WERI-Rb-1 (cell line): ENCODE measurements at regions not wholly inside any gene's neighbourhood (a gene's known extent, or its start where the extent isn't known, plus 50 kb on each side); places are given as distances from the start of the nearest gene placed in this dataset.

Experiments used
- DNase-seq: peaks from one replicate; pipeline ENCODE4 v3.0.0-alpha.2; 2020
- H3K27ac ChIP-seq: fragments of 250-450 bp; sonication (Bioruptor Pico); 2 replicates; pipeline ENCODE4 v1.5.1; 2020; ENCODE audit warnings: mild to moderate bottlenecking, moderate library complexity
- H3K27me3 ChIP-seq: fragments of 250-450 bp; sonication (Bioruptor Pico); 2 replicates; pipeline ENCODE4 v1.5.1; 2021; ENCODE audit warnings: mild to moderate bottlenecking, low read depth, moderate library complexity; ENCODE audit not compliant: insufficient read depth, severe bottlenecking
- H3K36me3 ChIP-seq: fragments of 250-450 bp; sonication (Bioruptor Pico); 2 replicates; pipeline ENCODE4 v1.5.1; 2020; ENCODE audit warnings: mild to moderate bottlenecking, moderate library complexity
- H3K4me3 ChIP-seq: 2 replicates; pipeline ENCODE4 v1.5.1; 2011; ENCODE audit warnings: low read depth, mild to moderate bottlenecking, control low read depth, low read length
- H3K9me3 ChIP-seq: fragments of 250-450 bp; sonication (Bioruptor Pico); 2 replicates; pipeline ENCODE4 v1.5.1; 2021; ENCODE audit warnings: mild to moderate bottlenecking, moderate library complexity; ENCODE audit not compliant: severe bottlenecking
- TF ChIP-seq, protein P1 (sequence below): IDR thresholded peaks from 2 replicates; pipeline ENCODE4 v1.5.1; 2011; ENCODE audit warnings: low read depth, mild to moderate bottlenecking, control low read depth, inconsistent platforms, low read length

DNA sequence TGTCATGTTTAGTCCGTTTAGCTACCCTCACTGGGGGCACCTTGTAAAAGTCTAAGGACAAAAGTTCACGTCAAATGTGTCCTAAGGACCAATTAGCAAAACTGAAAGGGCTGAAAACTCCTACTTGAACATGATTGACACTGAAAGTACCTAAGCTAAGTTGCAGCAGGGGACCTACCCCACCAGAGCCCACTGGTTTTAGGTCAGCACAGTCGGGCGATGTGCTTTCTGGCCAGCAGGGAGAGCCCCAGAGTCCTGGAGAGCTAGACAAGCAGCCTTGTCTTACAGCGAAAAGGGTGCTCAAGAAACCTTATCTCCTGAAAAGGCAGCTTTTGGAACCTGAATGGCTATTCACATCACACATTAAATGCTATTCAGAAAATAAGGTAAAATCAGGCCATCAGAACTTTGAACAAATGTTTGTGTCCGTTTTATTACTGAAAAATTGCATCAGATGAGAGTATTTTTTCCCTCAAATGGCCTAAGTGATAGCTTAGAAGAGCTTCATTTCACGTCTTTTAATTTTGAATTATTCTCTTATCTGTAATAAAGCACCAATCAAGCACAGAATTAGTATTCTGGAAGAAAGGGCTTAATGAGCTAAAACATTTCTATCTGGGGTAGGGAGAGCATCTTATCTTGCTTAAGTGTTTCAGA, 52.2 kb upstream of the MKI67 start:
- H3K9me3 ChIP-seq, result peaks cover 8% of the 10 kb centered on the region
- DNase-seq, result peak; percentile 59
- H3K27ac ChIP-seq, result no peak overlapping the region

DNA sequence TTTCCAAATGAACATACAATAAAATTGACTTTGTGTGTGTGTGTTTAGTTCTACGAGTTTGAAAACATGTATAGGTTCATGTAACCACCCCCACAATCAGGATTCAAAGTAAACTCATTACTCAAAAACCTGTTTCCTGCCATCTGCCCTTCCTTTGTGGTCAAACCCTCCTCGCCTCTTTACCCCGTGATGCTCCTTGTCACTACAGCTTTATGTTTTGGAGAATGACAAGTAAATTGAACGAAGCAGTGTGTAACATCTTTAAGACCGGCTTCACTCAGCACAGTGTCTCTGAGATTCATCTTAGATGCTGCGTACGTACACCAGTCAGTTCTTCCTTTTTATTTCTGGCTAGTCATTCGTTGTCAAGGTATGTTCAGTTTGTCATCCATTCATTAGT, 54.6 kb upstream of the MKI67 start:
- TF ChIP-seq, protein P1, sequence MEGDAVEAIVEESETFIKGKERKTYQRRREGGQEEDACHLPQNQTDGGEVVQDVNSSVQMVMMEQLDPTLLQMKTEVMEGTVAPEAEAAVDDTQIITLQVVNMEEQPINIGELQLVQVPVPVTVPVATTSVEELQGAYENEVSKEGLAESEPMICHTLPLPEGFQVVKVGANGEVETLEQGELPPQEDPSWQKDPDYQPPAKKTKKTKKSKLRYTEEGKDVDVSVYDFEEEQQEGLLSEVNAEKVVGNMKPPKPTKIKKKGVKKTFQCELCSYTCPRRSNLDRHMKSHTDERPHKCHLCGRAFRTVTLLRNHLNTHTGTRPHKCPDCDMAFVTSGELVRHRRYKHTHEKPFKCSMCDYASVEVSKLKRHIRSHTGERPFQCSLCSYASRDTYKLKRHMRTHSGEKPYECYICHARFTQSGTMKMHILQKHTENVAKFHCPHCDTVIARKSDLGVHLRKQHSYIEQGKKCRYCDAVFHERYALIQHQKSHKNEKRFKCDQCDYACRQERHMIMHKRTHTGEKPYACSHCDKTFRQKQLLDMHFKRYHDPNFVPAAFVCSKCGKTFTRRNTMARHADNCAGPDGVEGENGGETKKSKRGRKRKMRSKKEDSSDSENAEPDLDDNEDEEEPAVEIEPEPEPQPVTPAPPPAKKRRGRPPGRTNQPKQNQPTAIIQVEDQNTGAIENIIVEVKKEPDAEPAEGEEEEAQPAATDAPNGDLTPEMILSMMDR, result no peak
- H3K4me3 ChIP-seq, result no peak overlapping the region
- no peak overlapping the region for H3K27ac ChIP-seq
- no peaks in the 10 kb centered on the region for H3K9me3 ChIP-seq
- H3K27me3 ChIP-seq, result peaks cover 7% of the 10 kb centered on the region
- no peak for DNase-seq
- no peaks in the 10 kb centered on the region for H3K36me3 ChIP-seq

More for the DNA sequence above, 52.2 kb upstream of the MKI67 start:
- TF ChIP-seq, protein P1, result peak; percentile 72
- Histone ChIP-seq H3K36me3 (no peaks in the 10 kb centered on the region), H3K4me3 (no peak overlapping the region), H3K27me3 (no peaks in the 10 kb centered on the region)

DNA sequence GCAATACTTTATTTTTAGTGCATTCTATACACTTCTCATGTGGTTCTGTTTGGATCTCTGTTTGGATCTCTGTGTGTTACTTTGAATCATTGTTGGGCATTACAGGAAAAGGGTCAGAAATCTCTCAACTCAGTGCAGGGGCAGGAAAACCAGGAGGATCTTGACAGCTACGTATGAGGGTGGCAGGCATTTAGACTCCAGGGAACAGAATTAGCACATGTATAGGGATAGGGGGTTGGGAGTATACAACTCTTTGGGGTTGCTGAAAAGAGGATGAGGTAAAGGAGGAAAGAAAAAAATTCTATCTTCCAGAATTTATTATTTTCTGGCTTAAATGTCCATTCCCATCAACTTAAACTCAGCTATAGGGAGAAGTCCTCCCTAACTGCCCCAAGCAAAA, 59.4 kb upstream of the MKI67 start:
- no peak for DNase-seq
- no peaks in the 10 kb centered on the region for H3K36me3 ChIP-seq
- no peak overlapping the region for H3K27ac ChIP-seq
- no peaks in the 10 kb centered on the region for H3K9me3 ChIP-seq
- H3K27me3 ChIP-seq, result peaks cover 12% of the 10 kb centered on the region
- H3K4me3 ChIP-seq, result no peak overlapping the region
- TF ChIP-seq, protein P1, result no peak

- Histone ChIP-seq H3K36me3 (no peaks in the 10 kb centered on the region), H3K9me3 (no peaks in the 10 kb centered on the region), H3K4me3 (no peak overlapping the region), H3K27ac (no peak overlapping the region), H3K27me3 (peaks cover 12% of the 10 kb centered on the region)
- TF ChIP-seq, protein P1, result no peak
- no peak for DNase-seq
These were observed 61.0 kb upstream of the MKI67 start for GRCh38 chr10:128186959-128187787.

DNA sequence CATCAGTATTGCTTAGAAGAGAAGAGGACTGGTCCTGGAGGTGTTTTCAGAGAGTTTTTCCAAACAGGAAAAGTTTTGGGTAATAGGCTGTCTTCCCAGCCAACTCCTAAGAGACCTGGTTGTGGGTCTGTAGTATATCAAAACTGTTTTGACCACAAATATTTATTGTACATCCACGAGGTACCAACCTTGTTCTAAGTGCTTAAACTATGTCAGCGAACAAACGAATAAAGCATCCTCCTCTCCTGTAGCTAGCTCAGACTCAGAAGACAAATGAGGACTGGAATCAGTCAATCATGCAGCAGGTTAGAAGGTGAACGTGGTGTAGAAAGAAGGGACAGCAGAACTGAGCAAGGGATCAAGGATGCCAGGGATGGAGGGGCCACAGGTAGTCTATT, 61.6 kb upstream of the MKI67 start:
- Histone ChIP-seq H3K4me3 (no peak overlapping the region), H3K27me3 (peaks cover 12% of the 10 kb centered on the region), H3K36me3 (no peaks in the 10 kb centered on the region), H3K27ac (no peak overlapping the region), H3K9me3 (no peaks in the 10 kb centered on the region)
- TF ChIP-seq, protein P1, result no peak
- no peak for DNase-seq
